Peyer's patch (tissue), 4 donors: ENCODE measurements at regions not wholly inside any gene's neighbourhood (a gene's known extent, or its start where the extent isn't known, plus 50 kb on each side); places are given as distances from the start of the nearest gene placed in this dataset.

Experiments
- CTCF ChIP-seq, 6 experiments: fragments of 450-650 bp in 4 of 6; fragments of 200-600 bp in 2 of 6; sonication (generic) in 1 of 6; IDR thresholded peaks; one replicate each; pipeline ENCODE4 v1.5.1; 2017 to 2019; ENCODE audit warnings: antibody characterized with exemption in 6 of 6, mild to moderate bottlenecking in 3 of 6, moderate library complexity in 1 of 6
- POLR2A ChIP-seq, 2 donors: fragments of 450-650 bp; IDR thresholded peaks; one replicate each; pipeline ENCODE4 v1.5.1; 2017; ENCODE audit warnings: antibody characterized with exemption in 2 of 2, mild to moderate bottlenecking in 2 of 2, moderate library complexity in 2 of 2

GRCh38 chr2:7745369-7745768 lies 828.2 kb downstream of the RNF144A start:
- TF ChIP-seq CTCF (IDR thresholded peaks at IDR 0.05), result no peak
- no peak for TF ChIP-seq POLR2A (IDR thresholded peaks at IDR 0.05)
